Adrenal gland (tissue), 9 donors: ENCODE measurements at regions not wholly inside any gene's neighbourhood (a gene's known extent, or its start where the extent isn't known, plus 50 kb on each side); places are given as distances from the start of the nearest gene placed in this dataset.

ENCODE experiments used
- DNase-seq, 7 donors: peaks; one replicate each; pipeline ENCODE4 v3.0.0-alpha.2; 2019 to 2020
- H3K27ac ChIP-seq, 5 donors: fragments of 200-600 bp; sonication (generic) in 4 of 5; 1 replicate in 3 of 5; 2 replicates in 2 of 5; pipeline versions ENCODE4 v1.5.1 to v1.8.0; 2016 to 2020; ENCODE audit warnings: mild to moderate bottlenecking in 1 of 5
- H3K27me3 ChIP-seq: fragments of 200-600 bp; 2 replicates; pipeline ENCODE4 v1.8.0; 2021
- H3K36me3 ChIP-seq, 2 donors: fragments of 200-600 bp; replicated peaks in 1 of 2; 1 replicate in 1 of 2; 2 replicates in 1 of 2; pipeline versions ENCODE4 v1.5.1 to v1.8.0; 2018 to 2022
- H3K4me1 ChIP-seq, 2 donors: fragments of 200-600 bp; replicated peaks in 1 of 2; 1 replicate in 1 of 2; 2 replicates in 1 of 2; pipeline versions ENCODE4 v1.5.1 to v1.8.0; 2018 to 2021
- H3K4me3 ChIP-seq, 4 donors: fragments of 200-600 bp; sonication (generic) in 3 of 4; one replicate each; pipeline ENCODE4 v1.5.1; 2016 to 2018
- H3K9me3 ChIP-seq, 3 donors: fragments of 200-600 bp; sonication (generic) in 1 of 3; replicated peaks in 1 of 3; 1 replicate in 2 of 3; 2 replicates in 1 of 3; pipeline versions ENCODE4 v1.5.1 to v1.8.0; 2016 to 2021
- CTCF ChIP-seq, 6 experiments: fragments of 450-650 bp in 4 of 6; fragments of 200-600 bp in 2 of 6; sonication (generic) in 1 of 6; IDR thresholded peaks; 1 replicate in 5 of 6; 2 replicates in 1 of 6; pipeline versions ENCODE4 v1.5.1 to v1.8.0; 2016 to 2021; ENCODE audit warnings: antibody characterized with exemption in 6 of 6, mild to moderate bottlenecking in 2 of 6, moderate library complexity in 1 of 6
- POLR2A ChIP-seq, 2 donors: fragments of 450-650 bp; IDR thresholded peaks; one replicate each; pipeline ENCODE4 v1.6.1; 2017; ENCODE audit warnings: antibody characterized with exemption in 2 of 2, mild to moderate bottlenecking in 2 of 2, moderate library complexity in 1 of 2
- WGBS, 4 donors: extraction: QIAGEN DNeasy Blood & Tissue Kit in 2 of 4; methylation state at CpG; one replicate each; pipeline versions ENCODE4 v1.1.5 to v1.1.7; 2013 to 2017; 5-methylcytosine and 5-hydroxymethylcytosine counted together
- intact Hi-C, 2 donors: fragments of 100-400 bp; cut with DNase I; formaldehyde crosslinking; loops; one replicate each; pipeline versions ENCODE4 v1.14.1 to v1.15.0; 2022 to 2023
- donor health status: healthy with polysubstance abuse.
- donor health status: Bipolar disorder and iron deficiency.
- donor health status: DM: yes; HTN: yes; CAD: no.
- donor health status: DM: no; HTN: no; CAD: no.
- donor health status: DM: no; HTN: no; CAD: no.

- Histone ChIP-seq H3K27ac (no peak overlapping the region), H3K9me3 (no peaks in the 10 kb centered on the region), H3K36me3 (no peaks in the 10 kb centered on the region), H3K27me3 (no peaks in the 10 kb centered on the region), H3K4me1 (no peaks in the 10 kb centered on the region), H3K4me3 (no peak overlapping the region)
- WGBS, 4 donors, result 88 to 97% (median 92%) methylated on average over 1 of the region's 1 CpG
- no peak for TF ChIP-seq POLR2A (IDR thresholded peaks at IDR 0.05)
- TF ChIP-seq CTCF (IDR thresholded peaks at IDR 0.05), result no peak
- no peak for DNase-seq
- intact Hi-C loops, result no loop called here
These were observed 389.7 kb downstream of the ARHGEF28 start for GRCh38 chr5:74015716-74016115.

- WGBS, 4 donors, result 57 to 74% (median 65%) methylated on average over 2 of the region's 2 CpGs
- Histone ChIP-seq H3K4me1 (no peaks in the 10 kb centered on the region), H3K27me3 (no peaks in the 10 kb centered on the region), H3K4me3 (no peak overlapping the region), H3K27ac (no peak overlapping the region), H3K36me3 (no peaks in the 10 kb centered on the region), H3K9me3 (no peaks in the 10 kb centered on the region)
- no peak for DNase-seq
- intact Hi-C loops, result no loop called here
- TF ChIP-seq POLR2A (IDR thresholded peaks at IDR 0.05), result no peak
- TF ChIP-seq CTCF (IDR thresholded peaks at IDR 0.05), result no peak
These were observed 387.2 kb downstream of the ARHGEF28 start for GRCh38 chr5:74013222-74013621.

GRCh38 chr5:74009502-74009901 lies 383.5 kb downstream of the ARHGEF28 start:
- no peak overlapping the region for H3K27ac ChIP-seq
- WGBS, 4 donors, result 56 to 80% (median 70%) methylated on average over 1 of the region's 1 CpG
- DNase-seq, result no peak
- intact Hi-C loops, result no loop called here
- TF ChIP-seq POLR2A (IDR thresholded peaks at IDR 0.05), result no peak
- no peaks in the 10 kb centered on the region for H3K27me3 ChIP-seq
- H3K36me3 ChIP-seq, result no peaks in the 10 kb centered on the region
- no peak overlapping the region for H3K4me3 ChIP-seq
- no peaks in the 10 kb centered on the region for H3K9me3 ChIP-seq
- no peaks in the 10 kb centered on the region for H3K4me1 ChIP-seq

GRCh38 chr5:74007193-74007592 lies 381.2 kb downstream of the ARHGEF28 start:
- Histone ChIP-seq H3K27ac (no peak overlapping the region), H3K4me3 (no peak overlapping the region), H3K36me3 (no peaks in the 10 kb centered on the region), H3K4me1 (no peaks in the 10 kb centered on the region), H3K27me3 (no peaks in the 10 kb centered on the region), H3K9me3 (no peaks in the 10 kb centered on the region)
- intact Hi-C loops, result no loop called here
- no peak for TF ChIP-seq CTCF (IDR thresholded peaks at IDR 0.05)
- no peak for TF ChIP-seq POLR2A (IDR thresholded peaks at IDR 0.05)
- DNase-seq, result no peak
- WGBS, 4 donors, result 0% methylated on average over 1 of the region's 1 CpG

GRCh38 chr5:73999297-73999696 lies 373.3 kb downstream of the ARHGEF28 start:
- Histone ChIP-seq H3K4me1 (no peaks in the 10 kb centered on the region), H3K9me3 (no peaks in the 10 kb centered on the region), H3K27me3 (no peaks in the 10 kb centered on the region), H3K36me3 (no peaks in the 10 kb centered on the region), H3K4me3 (no peak overlapping the region), H3K27ac (no peak overlapping the region)
- WGBS, 4 donors, result 72 to 83% (median 74%) methylated on average over 3 of the region's 3 CpGs
- TF ChIP-seq POLR2A (IDR thresholded peaks at IDR 0.05) (no peak), CTCF (IDR thresholded peaks at IDR 0.05) (no peak)
- DNase-seq, result no peak
- intact Hi-C loops, result no loop called here
